NCI-H345 (cell line): ENCODE measurements at regions not wholly inside any gene's neighbourhood (a gene's known extent, or its start where the extent isn't known, plus 50 kb on each side); places are given as distances from the start of the nearest gene placed in this dataset.

Experiments used
- DNase-seq: peaks from one replicate; lab custom pipeline; 2025; lab: John Stamatoyannopoulos, UW

GRCh38 chr12:98351784-98352183 lies 163.6 kb upstream of the TMPO start:
- no peak for DNase-seq

DNA sequence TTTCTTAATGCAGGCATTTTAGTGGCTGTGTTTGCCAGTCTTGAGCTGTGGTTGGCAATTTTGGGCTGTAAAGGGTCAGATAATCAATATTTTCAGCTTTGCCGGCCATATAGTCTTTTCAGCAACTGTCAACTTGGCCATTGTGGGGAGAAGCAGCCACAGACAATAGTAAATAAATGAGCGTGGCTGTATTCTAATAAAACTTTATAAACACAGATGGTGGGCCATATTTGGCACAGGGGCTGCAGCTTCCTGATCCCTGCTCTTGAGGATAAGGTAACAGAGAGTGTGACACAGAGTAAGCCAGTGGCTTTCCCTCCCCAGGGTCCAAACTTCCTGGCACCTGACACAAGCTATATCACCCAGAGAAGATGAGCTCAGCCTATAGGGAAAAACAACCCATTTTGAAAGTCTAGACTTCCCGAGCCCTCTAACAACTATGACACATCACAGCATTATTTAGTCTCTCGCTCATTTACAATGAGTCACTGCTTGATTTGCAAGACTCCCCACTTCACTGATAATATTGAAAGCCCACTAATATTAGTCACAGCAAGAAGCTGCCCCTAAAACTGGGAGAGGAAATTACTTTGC lies 163.1 kb upstream of the TMPO start:
- DNase-seq: no peak

DNA sequence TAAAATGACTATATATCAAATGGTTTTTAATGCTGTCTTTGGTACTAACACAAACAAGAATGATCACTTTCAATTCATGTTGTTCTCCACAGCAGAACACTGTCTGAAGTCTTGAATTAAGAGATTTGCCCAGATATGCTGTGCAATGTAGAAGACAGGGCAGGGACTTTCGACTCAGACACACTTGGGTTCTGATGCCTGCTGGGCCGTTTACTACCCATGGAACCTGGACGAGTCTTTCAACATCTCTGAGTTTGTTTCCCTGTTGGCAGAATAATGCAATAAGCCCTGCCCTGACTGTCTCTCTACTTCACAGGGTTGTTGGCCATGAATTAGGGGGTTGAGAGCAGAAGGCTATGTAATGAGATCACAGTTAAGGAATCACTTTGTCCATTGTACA lies 162.6 kb upstream of the TMPO start:
- no peak for DNase-seq

DNA sequence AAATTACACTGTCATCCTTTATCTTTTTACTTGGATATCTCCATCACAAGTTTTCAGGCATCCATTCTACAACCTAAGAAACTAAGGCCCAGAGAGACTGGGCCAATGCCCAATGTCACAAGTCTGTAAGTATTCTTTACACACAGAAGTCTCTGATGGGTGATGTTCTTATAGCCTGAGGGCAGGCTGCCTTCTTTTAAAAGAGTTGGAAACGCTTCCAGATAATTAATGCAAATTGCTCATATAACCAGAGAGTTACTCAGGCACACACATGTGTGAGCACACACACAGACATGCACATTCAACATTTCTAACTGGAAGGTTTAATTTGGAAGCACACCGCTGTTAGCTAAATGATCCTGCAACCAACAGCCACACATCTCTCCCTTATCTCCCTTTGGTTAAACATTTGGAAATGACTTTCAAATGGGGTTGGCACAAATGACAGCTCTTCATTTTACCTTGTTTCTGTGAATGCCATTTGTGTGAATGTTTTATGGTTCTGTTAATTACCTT lies 160.8 kb upstream of the TMPO start:
- no peak for DNase-seq

DNA sequence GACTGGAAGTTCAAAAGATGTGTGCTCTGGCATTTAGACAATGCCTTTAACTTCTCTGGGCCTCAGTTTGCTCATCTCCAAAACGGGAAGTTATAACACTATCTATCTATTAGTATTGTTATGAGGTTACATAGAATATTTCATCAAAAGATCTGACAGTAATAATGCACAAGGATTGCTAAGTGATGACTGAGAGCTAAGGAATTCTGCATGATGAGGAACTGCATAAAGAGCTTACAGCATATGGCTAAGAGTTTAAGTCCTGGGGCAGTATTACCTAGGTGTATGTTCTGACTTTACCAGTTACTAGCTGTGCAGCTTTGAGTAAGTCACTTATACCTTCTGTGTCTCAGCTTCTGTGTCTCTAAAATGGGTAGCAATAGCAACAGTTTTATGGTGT lies 160.1 kb upstream of the TMPO start:
- no peak for DNase-seq

GRCh38 chr12:98355933-98356332 lies 159.5 kb upstream of the TMPO start:
- no peak for DNase-seq

GRCh38 chr12:98358144-98358543 lies 157.2 kb upstream of the TMPO start:
- no peak for DNase-seq

DNA sequence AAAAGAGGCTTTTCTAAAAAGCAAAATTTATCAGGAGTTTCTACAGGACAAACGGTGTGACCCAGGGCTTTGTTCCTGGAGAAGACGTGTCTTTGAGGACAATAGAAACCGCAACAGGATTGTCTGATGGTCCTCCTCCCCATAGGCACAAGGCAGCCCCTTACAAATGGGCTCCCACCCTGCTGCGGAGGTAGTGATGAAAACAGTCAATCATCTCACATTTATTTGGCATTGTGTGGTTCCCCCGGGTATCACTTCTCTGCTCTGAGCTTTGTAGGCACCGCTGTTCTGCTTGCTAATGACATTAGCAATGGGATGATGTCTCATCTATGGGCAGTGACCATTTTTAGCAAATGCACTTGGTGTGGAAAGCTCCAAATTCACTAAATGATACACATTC lies 155.5 kb upstream of the TMPO start:
- no peak for DNase-seq

DNA sequence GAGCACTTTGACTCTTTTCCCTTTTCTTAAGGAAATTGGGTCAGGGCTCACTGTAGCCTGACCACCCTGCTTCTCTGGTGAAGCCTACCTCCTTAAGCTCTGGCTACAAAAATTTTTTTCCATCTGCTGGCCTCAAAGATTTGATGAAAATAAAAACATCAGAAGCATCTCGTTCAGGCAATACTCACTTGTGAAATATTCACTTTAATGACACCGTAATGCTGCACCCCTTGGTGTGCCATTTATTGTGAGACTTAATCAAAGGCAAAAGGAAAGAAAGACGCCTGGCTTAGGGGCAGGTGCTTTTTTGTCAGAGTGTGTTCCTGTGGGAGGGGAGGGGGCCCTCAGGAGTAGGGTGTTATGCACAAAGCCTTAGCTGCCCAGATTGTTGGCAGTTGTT lies 155.0 kb upstream of the TMPO start:
- DNase-seq: peak; percentile 16

DNA sequence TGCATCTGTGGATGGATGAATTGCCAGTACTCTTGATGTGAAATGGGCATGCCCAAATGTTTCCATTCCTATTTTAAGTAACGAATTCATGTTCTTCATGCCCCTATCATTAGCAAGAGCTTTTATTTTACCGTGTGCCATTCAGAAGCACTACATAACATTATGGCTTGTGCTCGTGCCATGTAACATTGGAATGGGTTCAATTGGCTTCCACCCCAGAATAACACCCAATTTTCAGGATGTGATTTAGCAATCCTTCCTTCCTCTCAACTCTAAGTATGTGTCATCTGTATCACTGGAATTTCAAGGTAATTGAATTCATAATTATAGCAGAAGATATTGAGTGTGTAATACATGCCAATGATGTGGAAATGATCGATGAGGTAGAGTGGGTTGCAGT lies 145.8 kb upstream of the TMPO start:
- DNase-seq: no peak

DNA sequence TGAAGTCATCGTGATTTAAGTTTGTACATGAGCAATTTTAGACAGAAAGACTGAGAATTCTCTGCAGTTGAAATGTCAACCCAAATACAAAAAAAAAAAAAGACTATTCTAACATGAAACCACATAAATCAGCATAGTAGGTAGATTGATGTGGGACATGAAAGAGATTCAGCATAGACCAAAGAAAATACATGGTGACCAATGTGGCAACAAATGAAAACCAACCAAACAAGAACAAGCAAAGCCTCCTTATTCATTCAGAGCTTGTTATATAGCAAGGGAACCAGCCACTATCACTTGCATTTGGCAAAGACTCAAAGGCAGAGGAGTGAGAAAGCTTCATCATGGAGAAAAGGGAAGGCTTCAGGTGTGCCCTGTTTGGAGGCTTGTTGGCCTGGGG lies 144.4 kb upstream of the TMPO start:
- no peak for DNase-seq

DNA sequence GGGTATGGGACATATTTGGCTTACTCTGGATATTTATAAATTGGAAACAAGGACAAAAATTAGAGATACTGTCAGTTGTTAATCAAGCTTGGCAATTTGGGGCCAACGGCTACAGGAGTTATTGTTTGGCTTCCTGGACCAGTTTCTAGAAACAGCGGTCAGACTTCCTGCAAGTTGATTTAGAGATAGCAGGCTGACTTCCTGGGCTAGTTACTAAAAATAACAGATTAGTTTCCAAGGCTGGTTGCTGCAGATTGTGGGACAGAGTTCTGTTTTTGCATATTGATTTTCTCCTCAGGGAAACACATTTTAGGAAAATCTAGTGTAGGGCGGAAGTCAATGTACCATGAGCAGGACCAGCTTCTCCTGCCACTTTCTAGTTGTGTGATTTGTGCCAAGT lies 144.0 kb upstream of the TMPO start:
- DNase-seq: no peak

GRCh38 chr12:98372340-98373024 lies 142.9 kb upstream of the TMPO start:
- DNase-seq: no peak

GRCh38 chr12:98373025-98373554 lies 142.3 kb upstream of the TMPO start:
- peak; percentile 63 for DNase-seq

GRCh38 chr12:98374007-98374406 lies 141.4 kb upstream of the TMPO start:
- DNase-seq: no peak

DNA sequence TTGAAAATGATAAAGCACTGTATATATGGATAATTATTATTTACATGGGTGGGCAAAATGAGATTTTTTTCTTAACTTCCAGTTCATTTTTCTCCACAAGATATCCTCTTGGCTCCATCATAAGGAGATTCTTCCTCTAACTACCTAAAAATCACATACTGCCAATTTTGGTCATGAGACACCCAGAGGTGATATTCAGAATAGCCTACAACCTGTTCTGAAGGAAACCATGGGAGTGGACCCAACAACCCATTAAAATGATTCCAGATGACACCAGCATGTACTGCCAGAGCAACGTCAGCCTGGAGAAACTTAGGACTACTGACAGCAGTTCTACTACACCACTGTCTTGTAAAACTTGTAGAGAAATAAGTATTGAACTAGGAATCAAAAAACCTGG lies 136.3 kb upstream of the TMPO start:
- no peak for DNase-seq

DNA sequence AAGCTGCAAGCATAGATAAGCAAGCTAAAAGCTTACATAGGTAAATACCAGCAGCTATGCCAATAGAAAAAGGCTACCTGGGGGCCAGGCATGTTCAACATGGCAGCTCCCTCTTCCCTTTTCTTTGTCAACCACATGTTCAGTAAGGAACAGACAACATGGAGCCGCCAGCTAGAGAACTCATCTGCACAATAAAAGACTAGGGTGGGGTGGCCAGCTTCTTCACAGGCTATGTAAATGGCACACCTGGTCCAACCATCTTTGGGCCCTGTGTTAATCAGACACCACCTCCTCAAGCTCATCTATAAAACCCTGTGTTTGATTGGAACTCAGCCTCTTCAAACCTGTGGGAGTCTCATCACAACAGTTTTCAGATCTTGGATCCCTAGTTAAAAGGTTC lies 129.7 kb upstream of the TMPO start:
- no peak for DNase-seq

GRCh38 chr12:98387444-98387843 lies 127.9 kb upstream of the TMPO start:
- no peak for DNase-seq

GRCh38 chr12:98388126-98388525 lies 127.3 kb upstream of the TMPO start:
- peak; percentile 32 for DNase-seq

DNA sequence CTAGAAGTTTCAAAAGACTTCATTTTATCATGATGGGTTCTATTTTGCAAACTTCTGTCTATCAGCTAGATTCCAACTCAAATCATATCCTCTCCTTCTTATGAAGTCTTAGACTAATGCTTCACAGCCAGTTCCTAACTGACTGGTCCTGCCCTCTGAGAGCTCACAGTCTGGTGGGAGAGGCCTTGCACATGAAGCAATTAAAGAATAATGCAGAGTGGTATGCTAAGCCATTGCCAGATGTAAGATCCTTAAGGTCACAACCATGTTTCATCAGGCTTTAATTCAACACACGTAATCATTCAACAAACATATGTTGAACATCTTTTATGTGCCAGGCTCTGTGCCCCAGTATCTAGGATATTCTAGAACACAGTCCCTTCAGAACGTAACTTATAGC lies 125.8 kb upstream of the TMPO start:
- DNase-seq: no peak

GRCh38 chr12:98397323-98398105 lies 117.9 kb upstream of the TMPO start:
- peak; percentile 87 for DNase-seq

GRCh38 chr12:98399532-98399931 lies 115.9 kb upstream of the TMPO start:
- DNase-seq: peak; percentile 72

- no peak for DNase-seq
Measured at GRCh38 chr12:98401427-98401826, 114.0 kb upstream of the TMPO start.
